Ishikawa (cell line): ENCODE measurements at regions not wholly inside any gene's neighbourhood (a gene's known extent, or its start where the extent isn't known, plus 50 kb on each side); places are given as distances from the start of the nearest gene placed in this dataset.

Experiments used
- CEBPB ChIP-seq: IDR thresholded peaks from 2 replicates; pipeline ENCODE4 v1.6.1; 2012
- CREB1 ChIP-seq: IDR thresholded peaks from 2 replicates; pipeline ENCODE4 v1.6.1; 2012; ENCODE audit warnings: low read depth
- EGR1 ChIP-seq: IDR thresholded peaks from 2 replicates; pipeline ENCODE4 v1.6.1; 2012
- EP300 ChIP-seq: IDR thresholded peaks from 2 replicates; pipeline ENCODE4 v1.6.1; 2012; ENCODE audit warnings: borderline replicate concordance
- FOXM1 ChIP-seq: IDR thresholded peaks from 2 replicates; pipeline ENCODE4 v1.6.1; 2012; ENCODE audit warnings: low read depth, borderline replicate concordance
- NFIC ChIP-seq: IDR thresholded peaks from 2 replicates; pipeline ENCODE4 v1.6.1; 2012
- RAD21 ChIP-seq: IDR thresholded peaks from 2 replicates; pipeline ENCODE4 v1.6.1; 2012; ENCODE audit warnings: low read depth
- TAF1 ChIP-seq: IDR thresholded peaks from 2 replicates; pipeline ENCODE4 v1.6.1; 2012; ENCODE audit warnings: low read depth, mild to moderate bottlenecking
- TEAD4 ChIP-seq: IDR thresholded peaks from 2 replicates; pipeline ENCODE4 v1.6.1; 2012
- YY1 ChIP-seq: IDR thresholded peaks from 2 replicates; pipeline ENCODE4 v1.6.1; 2012; ENCODE audit warnings: low read depth
- ZBTB7A ChIP-seq: IDR thresholded peaks from 2 replicates; pipeline ENCODE4 v1.6.1; 2012; ENCODE audit warnings: low read depth
- TF ChIP-seq, protein P1 (sequence below): IDR thresholded peaks from 2 replicates; pipeline ENCODE4 v1.6.1; 2012
- TF ChIP-seq, protein P2 (sequence below): IDR thresholded peaks from 2 replicates; pipeline ENCODE4 v1.6.1; 2012
- TF ChIP-seq, protein P3 (sequence below): IDR thresholded peaks from 2 replicates; pipeline ENCODE4 v1.6.1; 2012; ENCODE audit warnings: low read depth, mild to moderate bottlenecking

DNA sequence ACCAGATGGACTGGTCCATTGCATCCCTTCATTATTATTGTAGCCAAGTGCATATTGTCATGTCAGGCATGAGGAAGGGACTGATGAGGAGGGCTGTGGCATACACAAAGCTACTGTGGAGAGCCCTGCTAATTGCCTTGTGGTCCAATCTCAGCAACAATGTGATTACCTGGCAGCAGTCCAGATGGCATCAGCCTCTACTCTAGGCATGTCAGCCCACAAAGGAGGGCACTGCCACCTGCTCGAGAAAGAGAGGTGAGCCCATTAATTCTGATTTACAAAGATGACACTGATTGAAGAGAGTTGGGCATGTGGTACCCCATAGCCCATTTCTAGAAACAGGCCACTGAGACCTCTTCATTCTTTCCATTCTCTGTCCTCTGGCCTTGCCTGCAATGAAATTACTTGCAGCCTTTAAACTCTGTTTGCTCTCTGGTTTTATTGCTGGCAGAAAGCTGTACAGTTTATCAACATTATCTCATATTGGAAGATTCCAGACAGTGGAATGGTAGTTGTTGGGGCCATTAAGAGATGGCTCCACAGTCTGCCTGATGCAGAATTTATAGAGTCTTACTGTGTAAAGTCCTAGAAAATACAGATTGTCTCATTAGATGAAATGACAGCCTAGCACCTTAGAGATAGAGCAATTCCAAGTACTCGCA, 307.7 kb downstream of the ARPP21 start:
- TF ChIP-seq EP300 (no peak), YY1 (no peak), RAD21 (no peak), NFIC (no peak), TEAD4 (no peak), CREB1 (no peak), TAF1 (no peak), EGR1 (no peak), ZBTB7A (no peak), CEBPB (no peak), FOXM1 (no peak)
- TF ChIP-seq, protein P1, sequence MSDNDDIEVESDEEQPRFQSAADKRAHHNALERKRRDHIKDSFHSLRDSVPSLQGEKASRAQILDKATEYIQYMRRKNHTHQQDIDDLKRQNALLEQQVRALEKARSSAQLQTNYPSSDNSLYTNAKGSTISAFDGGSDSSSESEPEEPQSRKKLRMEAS, result no peak
- TF ChIP-seq, protein P2, sequence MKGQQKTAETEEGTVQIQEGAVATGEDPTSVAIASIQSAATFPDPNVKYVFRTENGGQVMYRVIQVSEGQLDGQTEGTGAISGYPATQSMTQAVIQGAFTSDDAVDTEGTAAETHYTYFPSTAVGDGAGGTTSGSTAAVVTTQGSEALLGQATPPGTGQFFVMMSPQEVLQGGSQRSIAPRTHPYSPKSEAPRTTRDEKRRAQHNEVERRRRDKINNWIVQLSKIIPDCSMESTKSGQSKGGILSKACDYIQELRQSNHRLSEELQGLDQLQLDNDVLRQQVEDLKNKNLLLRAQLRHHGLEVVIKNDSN, result no peak
- TF ChIP-seq, protein P3, sequence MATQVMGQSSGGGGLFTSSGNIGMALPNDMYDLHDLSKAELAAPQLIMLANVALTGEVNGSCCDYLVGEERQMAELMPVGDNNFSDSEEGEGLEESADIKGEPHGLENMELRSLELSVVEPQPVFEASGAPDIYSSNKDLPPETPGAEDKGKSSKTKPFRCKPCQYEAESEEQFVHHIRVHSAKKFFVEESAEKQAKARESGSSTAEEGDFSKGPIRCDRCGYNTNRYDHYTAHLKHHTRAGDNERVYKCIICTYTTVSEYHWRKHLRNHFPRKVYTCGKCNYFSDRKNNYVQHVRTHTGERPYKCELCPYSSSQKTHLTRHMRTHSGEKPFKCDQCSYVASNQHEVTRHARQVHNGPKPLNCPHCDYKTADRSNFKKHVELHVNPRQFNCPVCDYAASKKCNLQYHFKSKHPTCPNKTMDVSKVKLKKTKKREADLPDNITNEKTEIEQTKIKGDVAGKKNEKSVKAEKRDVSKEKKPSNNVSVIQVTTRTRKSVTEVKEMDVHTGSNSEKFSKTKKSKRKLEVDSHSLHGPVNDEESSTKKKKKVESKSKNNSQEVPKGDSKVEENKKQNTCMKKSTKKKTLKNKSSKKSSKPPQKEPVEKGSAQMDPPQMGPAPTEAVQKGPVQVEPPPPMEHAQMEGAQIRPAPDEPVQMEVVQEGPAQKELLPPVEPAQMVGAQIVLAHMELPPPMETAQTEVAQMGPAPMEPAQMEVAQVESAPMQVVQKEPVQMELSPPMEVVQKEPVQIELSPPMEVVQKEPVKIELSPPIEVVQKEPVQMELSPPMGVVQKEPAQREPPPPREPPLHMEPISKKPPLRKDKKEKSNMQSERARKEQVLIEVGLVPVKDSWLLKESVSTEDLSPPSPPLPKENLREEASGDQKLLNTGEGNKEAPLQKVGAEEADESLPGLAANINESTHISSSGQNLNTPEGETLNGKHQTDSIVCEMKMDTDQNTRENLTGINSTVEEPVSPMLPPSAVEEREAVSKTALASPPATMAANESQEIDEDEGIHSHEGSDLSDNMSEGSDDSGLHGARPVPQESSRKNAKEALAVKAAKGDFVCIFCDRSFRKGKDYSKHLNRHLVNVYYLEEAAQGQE, result no peak
